GM04504 (cell line): ENCODE measurements at regions not wholly inside any gene's neighbourhood (a gene's known extent, or its start where the extent isn't known, plus 50 kb on each side); places are given as distances from the start of the nearest gene placed in this dataset.
"Not testable (repeated sequence)": the region's sequence is repeated elsewhere in the genome, so short reads cannot be mapped to it uniquely, and the experiment has no call there.

Experiments used
- DNase-seq: peaks from one replicate; pipeline ENCODE4 v3.0.0-alpha.2; 2012; ENCODE audit warnings: low read depth

DNA sequence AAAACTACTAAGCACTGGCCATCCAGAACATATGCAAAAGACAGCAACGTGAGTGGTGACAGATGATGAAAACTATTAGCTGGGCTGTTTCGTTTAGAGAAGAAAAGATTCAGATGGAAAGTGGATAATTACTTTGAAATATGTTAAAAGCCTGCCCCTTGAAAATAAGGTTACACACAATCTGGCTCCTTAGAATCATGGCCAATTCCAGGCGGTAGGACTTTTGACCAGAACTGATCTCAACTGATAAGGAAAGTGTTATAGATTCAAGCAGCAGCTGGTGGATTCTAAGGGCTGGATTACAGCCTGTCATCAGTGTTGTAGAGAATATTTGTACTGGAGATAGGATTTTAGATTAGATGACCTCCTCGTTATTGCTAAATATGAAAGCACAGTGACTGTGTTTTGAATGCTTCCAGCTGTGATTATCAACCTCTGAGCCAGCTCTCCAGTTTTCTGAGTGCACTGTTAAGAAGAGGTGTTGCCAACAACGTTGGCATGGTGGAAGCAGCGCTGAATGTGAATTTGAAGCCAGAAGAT, 75.1 kb downstream of the KBTBD2 start:
- peak; percentile 24 for DNase-seq

DNA sequence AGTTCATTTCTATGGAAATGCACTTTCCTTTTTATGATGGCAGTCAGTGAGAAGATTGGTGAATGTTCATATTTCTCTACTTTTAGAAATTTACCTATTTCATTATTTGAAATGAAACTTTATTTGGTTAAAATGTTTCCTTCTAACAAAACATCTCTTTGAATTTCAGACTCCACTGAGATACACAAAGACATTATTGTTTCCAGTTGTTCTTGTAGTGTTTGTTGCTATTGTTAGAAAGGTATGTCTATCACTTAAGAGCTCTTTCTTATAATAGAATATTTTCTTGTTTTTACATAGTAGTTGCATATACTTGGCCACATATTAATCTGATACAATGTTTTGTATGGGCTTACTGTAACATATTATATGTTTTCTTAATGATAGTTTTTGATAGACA, 76.8 kb downstream of the KBTBD2 start:
- DNase-seq, result not testable (repeated sequence)

DNA sequence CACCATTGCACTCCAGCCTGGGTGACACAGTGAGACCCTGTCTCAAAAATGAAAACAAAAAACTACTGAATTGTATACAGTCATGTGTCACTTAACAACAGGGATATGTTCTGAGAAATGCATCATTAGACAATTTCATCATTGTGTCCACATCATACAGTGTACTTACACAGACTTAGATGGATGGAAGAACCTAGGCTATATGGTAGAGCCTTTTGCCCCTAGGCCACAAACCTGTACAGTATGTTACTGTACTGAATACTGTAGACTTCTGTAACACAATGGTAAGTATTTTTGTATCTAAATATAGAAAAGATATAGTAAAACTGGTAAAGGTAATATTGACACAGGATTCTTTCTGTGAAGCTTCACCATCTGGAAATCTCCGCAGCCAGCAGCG, 81.7 kb downstream of the KBTBD2 start:
- no peak for DNase-seq

DNA sequence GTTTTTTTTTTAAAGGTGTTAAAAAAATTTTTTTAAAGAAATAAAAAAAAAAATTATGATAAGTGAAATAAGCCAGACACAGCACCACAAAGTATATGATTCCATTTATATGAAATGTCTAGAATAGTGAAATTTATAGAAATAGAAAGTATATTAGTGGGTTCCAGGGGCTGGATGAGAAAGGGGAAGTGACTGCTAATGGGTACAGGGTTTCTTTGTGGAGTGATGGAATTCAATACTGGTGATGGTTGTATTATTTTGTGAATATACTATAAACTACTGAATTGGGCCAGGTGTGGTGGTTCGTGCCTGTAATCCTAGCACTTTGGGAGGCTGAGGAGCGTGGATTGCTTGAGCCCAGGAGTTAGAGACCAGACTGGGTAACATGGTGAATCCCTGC, 82.2 kb downstream of the KBTBD2 start:
- DNase-seq, result no peak

DNA sequence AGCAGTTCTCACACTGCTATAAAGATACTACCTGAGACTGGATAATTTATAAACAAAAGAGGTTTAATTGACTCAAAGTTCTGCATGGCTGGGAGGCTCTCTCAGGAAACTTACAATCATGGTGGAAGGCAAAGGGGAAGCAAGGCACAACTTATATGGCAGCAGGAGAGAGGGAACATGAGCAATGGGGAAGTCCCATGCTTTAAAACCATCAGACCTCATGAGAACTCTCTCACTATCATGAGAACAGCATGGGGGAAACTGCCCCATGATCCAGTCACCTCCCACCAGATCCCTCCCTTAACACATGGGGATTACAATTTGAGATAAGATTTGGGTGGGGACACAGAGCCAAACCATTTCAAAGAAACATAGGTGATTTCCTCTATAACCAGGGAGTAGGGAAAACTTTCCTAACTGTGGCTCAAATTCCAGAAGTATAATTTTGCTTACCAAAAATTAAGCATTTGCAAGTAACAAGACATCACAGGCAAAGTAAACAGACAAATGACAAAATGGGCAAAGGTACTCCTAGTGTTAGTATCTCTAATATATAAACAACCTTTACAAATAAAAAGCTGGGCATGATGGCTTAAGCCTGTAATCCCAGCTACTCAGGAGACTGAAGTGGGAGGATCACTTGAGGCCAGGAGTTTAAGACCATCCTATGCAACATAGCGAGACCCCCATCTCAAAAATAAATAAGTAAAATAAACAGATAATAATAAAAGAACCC, 88.0 kb downstream of the KBTBD2 start:
- DNase-seq, result no peak

DNA sequence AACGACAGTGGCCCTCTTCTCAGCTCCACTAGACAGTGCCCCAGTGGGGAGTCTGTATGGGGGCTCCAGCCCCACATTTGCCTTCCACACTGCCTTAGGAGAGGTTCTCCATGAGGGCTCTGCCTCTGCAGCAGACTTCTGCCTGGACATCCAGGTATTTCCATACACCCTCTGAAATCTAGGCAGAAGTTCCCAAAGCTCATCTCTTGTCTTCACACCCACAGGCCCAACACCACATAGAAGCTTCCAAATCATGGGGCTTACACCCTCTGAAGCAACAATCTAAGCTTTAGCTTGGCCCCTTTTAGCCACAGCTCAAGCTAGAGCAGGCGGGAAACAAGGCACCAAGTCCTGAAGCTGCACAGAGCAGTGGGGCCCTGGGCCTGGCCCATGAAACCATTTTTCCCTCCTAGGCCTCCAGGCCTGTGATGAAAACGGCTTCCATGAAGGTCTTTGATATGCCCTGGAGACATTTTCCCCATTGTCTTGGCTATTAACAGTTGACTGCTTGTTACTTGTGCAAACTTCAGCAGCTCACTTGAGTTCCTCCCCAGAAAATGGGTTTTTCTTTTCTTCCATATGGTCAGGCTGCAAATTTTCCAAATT, 89.2 kb downstream of the KBTBD2 start:
- DNase-seq, result no peak

DNA sequence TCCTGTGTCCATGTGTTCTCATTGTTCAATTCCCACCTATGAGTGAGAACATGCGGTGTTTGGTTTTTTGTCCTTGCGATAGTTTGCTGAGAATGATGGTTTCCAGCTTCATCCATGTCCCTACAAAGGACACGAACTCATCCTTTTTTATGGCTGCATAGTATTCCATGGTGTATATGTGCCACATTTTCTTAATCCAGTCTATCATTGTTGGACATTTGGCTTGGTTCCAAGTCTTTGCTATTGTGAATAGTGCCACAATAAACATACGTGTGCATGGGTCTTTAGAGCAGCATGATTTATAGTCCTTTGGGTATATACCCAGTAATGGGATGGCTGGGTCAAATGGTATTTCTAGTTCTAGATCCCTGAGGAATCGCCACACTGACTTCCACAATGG, 98.5 kb downstream of the KBTBD2 start:
- not testable (repeated sequence) for DNase-seq

DNA sequence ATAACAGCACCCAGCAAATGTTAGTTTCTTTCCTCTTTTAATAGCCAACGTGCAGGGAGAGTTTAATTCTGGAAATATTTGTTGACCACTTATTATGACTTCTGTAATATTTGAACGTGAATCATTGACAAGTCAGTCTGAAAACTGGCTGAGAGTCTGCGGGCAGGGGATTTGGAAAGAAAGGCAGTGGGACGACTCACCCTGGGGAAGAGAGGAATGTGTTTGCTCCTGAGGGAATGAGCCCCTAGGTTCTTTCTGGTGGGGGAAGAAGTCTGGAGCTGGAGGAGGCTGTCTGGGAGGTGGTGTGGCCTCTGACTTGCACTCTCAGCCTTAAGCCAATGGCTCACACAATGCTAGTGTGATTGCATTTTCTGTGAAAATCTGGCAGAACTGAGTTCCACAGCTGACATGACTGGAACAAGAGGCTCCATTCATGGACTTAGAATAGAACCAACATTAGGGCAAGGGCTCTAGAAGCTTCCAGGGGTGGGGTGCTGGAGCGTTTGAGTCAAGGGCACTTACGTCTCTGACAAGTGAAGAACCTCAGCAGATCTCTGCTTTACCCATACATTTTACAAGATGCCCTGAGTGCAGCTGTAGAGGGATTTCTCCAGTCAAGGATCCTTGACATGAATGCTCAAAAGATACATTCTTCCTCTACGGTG, 100.7 kb downstream of the KBTBD2 start:
- peak; percentile 81 for DNase-seq

DNA sequence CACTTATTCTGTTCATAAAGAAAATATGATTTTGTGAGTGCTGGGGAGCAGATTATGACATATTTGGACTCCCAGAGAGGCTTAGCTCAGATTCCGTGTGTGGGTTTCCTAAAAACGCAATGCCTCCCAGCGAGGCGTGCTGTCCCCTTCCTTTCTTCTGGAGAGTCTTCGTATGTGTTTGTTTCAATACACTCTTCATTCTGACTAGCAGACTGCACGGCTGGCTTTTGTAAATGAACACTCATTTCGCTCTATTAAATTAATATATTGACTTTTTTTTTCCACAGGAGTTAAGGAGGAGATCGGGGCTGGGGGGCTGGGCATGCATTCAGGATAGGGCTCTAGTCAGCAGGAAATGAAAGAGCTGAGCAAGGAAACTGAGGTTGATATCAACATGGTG, 102.3 kb downstream of the KBTBD2 start:
- DNase-seq, result not testable (repeated sequence)

DNA sequence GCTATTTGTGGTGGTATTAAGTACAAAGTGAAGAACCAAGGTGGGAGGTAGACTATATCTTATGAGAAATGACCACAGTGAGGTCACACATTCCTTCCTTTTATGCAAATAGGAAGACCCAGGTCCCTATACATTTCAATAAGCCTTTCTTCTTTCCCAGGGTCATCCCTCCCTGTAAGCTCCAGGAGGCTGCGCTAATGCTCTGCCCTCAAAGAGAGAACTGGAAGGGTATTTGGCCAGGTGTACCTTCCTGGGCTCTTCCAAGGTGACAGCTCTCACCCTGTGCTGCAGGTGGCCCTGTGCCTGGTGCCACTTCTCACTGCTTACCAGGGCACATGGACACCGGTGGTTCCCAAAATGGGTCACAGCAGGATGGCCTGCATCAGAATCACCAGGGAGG, 103.4 kb downstream of the KBTBD2 start:
- not testable (repeated sequence) for DNase-seq

DNA sequence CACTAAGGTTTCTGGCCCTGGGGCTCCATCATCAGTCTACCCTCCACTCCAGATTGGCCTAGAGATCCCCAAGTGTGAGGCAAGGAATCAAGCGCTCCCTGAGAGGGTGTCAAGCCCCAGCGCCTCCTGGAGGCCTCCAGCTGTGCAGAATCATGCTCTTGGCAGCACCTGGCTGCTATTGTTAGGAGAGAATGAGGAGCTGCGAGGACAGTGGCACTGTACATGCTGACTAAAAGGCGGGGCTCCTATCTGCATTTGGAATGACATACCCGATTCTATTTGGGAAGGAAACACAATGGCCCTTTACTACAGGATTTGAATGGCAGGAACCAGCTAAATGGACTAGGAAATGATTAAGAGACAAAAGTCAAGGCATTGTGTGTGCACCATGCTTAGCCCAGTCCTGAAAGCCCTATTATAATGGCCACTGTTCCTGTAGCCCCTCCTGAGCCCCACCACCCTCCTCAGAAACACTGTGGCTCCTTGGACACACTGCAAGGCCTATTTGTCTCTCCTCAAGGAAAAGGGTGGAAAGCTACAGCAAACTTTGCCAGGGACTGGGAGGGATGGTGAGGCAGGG, 106.1 kb downstream of the KBTBD2 start:
- not testable (repeated sequence) for DNase-seq

DNA sequence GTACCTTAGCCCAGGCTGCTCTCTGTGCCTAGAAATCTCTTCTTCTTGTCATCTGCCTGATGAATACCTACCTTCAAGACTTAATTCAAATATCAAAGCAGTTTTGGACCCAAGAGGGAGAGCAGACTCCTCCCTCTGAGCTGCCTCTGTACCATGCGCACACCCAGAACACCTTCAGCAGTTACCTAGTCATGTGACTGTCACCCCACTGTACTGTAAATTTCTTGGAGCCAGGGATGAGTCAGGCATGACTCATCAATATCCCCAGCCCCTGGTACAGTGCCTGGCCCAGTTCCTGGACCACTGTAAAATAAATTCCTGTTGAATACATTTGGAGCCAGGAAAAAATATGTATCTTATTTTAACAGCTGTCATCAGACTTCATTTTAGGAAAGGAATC, 111.7 kb downstream of the KBTBD2 start:
- DNase-seq, result not testable (repeated sequence)

DNA sequence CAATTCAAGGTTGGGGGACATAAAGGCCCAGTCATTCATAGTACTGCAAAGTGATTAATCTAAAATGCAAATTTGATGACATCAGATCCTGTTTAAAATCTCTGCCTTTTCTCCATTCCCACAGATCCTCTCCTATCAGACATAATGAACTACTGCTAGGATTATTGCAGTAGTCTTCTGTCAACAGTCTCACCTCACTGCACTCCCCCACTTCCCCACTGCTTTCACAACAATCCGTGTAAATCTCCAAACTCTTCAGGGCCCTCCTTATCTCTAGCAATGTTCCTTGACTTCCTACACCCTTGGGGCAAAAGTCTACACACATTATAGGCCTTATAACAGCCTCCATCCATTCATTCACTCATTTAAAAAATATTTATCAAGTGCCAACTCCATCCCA, 112.4 kb downstream of the KBTBD2 start:
- no peak for DNase-seq

DNA sequence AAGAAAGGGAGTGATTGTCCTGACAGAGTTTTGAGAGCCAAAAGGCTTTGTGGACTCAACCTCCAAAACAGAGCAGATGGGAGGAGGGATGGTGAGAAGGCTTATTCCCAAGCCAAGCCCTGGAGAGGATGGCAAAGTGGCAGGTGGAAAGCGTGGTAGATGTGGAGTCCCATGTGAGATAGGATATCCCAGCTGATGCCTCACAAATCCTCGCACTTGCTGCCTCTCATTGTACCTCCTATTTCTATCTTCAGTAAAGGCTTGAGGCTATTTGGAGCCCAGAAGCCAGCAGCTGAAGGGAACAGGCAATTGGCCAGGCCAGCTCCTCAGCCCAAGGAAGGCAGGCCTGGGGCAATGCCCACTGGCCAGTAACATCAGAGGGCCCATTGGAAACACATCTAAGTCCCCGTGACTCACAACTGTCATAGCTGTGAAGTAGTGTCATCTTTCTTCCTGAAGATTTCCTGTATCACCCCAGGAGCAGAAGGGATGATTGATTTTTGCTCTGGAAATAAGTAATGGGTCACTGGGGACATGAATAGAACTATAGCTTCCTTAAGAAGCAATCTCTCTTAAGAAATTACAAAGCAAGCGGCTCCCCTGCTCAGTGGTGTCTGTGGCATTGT, 114.4 kb downstream of the KBTBD2 start:
- peak; percentile 42 for DNase-seq

DNA sequence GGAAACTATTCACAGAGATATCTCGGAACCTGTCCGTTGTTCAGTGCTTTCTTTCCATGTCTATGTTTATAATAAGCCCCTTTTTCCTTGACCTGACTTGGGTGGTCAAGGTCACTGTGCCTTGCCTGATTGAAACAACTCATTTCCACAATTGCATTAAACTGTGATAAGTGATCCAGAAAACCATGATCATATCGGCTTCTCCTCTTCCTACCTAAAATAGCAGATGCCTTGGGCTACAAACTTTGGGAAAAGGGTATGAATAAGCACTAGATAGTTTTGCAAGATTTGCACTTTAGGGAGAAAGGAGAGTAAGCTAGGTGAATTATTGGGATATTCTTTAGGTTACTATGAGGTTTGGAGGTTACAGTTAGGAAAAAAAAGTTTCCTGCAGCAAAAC, 115.2 kb downstream of the KBTBD2 start:
- not testable (repeated sequence) for DNase-seq

DNA sequence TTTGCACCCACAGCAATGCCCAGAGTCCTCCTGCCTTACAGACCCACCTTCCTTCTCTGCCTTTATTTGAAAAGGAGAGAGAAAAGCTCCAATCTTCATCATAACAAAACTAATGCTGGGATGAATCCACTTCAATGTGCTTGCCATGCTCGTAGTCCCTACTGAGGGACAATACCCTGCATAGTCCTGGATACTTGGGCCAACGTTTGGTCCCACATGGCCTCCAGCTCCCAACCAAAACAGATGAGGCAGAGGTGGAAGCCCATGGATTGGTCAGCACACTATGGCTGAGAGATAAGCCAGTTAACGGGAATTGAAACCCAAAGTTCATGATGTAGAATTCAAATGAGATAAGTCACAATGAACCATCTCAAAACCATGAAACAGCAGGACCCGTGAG, 115.8 kb downstream of the KBTBD2 start:
- DNase-seq, result not testable (repeated sequence)

DNA sequence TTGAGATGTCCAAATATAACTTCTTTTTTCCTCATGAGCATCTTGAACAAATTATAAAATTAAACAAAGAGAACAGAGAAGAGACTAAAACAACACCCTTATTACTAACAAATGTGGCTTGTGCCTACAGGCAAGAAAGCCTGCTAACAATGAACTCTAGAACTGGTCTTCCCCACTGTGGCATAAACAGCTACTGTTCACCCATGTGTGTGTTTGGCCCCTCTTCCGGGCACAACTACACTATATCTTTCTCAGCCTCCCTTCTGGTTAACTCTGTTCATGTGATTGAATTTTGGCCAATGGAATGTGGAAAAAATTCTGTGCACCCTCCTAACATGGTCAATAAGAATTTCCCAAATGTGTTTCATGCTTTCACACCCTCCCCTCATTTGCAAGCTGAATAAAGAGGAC, 117.0 kb downstream of the KBTBD2 start:
- DNase-seq, result no peak

DNA sequence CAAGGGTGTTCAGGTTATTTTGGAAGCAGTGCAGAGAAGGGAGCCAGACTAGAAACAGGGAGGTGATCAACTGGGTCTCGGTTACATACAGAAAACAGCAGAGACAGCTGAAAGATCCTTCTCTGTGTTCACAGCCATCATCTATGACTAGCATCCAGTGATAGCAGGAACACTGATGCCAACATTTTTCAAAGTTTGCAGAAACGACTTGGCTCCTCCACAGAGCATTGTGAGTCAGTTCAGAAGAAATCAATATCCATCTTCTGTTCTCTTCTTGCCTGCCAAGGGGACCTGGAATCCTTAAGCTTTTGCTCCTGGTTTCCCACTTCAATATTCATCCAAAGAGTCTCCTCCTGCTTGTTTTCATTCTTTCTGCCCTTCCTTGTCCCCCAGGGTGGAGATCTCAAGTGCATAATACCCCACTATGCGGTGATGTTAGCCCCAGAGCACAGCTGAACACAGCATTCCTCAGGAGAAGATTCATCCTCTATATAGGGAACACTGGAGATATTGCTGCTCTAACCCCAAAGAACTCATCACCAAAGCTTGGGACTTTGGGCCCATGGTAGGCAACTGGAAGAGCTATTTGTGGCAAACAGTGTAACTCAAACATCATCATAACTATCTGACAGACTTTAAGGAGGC, 122.6 kb downstream of the KBTBD2 start:
- DNase-seq, result peak; percentile 34

DNA sequence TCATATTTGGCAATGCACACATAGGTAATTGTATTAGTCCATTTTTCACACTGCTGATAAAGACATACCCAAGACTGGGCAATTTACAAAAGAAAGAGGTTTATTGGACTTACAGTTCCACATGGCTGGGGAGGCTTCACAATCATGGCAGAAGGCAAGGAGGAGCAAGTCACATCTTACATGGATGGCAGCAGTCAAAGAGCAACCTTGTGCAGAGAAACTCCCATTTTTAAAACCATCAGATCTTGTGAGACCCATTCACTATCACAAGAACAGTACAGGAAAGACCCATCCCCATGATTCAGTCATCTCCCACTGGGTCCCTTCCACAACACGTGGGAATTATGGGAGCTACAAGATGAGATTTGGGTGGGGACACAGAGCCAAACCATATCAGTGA, 123.2 kb downstream of the KBTBD2 start:
- DNase-seq, result not testable (repeated sequence)

DNA sequence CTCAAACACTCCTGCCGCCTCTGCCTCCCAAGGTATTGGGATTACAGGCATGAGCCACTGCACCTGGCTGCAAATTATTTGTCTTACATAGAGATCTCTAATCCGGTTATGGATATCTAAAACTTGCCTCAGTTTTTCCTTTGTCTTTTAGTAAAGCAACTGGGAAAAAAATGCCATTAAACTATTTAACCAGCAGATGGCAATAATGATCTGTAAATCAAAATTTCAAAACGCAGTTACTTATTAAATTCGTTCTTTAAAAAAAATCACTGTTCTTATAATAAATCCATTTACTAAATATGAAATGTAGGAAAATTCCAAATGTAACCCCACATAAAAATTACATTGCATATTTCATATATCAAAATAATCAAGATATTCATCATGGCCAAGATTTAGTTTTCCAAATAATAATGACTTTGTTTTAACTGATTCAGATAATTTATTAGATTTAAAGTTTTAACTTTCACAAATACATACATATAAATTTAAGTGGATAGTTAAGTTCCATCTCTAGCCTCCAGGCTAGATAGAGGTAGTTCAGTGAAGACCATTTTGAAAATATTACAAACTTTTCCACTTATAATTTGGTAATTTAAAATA, 125.8 kb downstream of the KBTBD2 start:
- not testable (repeated sequence) for DNase-seq

DNA sequence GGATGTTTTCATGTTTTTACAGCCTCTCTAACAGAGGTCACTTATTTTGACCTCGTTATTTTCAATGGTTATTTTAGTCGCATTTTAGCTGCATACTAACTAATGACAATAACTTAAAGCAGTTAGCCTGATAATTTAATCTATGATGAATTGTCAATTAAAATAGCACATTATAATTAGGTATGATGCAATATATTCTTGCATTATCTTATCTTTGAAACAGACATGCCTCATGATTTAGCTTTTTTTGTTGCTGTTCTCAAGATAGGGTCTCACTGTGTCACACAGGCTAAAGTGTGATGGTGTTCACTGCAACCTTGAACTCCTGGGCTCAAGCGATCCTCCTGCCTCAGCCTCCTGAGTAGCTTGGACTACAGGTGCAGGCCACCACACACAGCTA, 126.4 kb downstream of the KBTBD2 start:
- no peak for DNase-seq
